Neural crest cell (in vitro differentiated cells): ENCODE measurements at regions not wholly inside any gene's neighbourhood (a gene's known extent, or its start where the extent isn't known, plus 50 kb on each side); places are given as distances from the start of the nearest gene placed in this dataset.
A peak's percentile ranks its signal among the peaks of the same experiment; 100 is the strongest.

Experiments used
- DNase-seq: peaks from one replicate; pipeline ENCODE4 v3.0.0; 2021; ENCODE audit warnings: low read depth, mixed read lengths, low spot score
- H3K27ac Mint-ChIP-seq: one replicate; pipeline ENCODE4 v1.8.0; 2021; ENCODE audit warnings: mild to moderate bottlenecking, mixed read lengths; ENCODE audit not compliant: unreplicated experiment
- H3K27me3 Mint-ChIP-seq: 2 replicates; pipeline ENCODE4 v1.8.0; 2021; ENCODE audit warnings: low read depth, mild to moderate bottlenecking, mixed read lengths
- H3K36me3 Mint-ChIP-seq: 2 replicates; pipeline ENCODE4 v1.8.0; 2021; ENCODE audit warnings: low read depth, mild to moderate bottlenecking, mixed read lengths
- H3K4me1 Mint-ChIP-seq: 2 replicates; pipeline ENCODE4 v1.8.0; 2021; ENCODE audit warnings: mixed read lengths
- H3K4me3 Mint-ChIP-seq: one replicate; pipeline ENCODE4 v1.8.0; 2021; ENCODE audit warnings: mild to moderate bottlenecking, mixed read lengths
- H3K9me3 Mint-ChIP-seq: 2 replicates; pipeline ENCODE4 v1.8.0; 2021; ENCODE audit warnings: mixed read lengths
- TF ChIP-seq, protein P1 (sequence below): fragments of 200-600 bp; sonication (generic); conservative IDR thresholded peaks from 2 replicates; pipeline ENCODE4 v1.5.0; 2021; ENCODE audit warnings: antibody characterized with exemption, mild to moderate bottlenecking

- no peaks in the 10 kb centered on the region for H3K27me3 Mint-ChIP-seq
- DNase-seq: no peak
- H3K4me1 Mint-ChIP-seq: peaks cover 35% of the 10 kb centered on the region
- no peak overlapping the region for H3K4me3 Mint-ChIP-seq
- TF ChIP-seq, protein P1, sequence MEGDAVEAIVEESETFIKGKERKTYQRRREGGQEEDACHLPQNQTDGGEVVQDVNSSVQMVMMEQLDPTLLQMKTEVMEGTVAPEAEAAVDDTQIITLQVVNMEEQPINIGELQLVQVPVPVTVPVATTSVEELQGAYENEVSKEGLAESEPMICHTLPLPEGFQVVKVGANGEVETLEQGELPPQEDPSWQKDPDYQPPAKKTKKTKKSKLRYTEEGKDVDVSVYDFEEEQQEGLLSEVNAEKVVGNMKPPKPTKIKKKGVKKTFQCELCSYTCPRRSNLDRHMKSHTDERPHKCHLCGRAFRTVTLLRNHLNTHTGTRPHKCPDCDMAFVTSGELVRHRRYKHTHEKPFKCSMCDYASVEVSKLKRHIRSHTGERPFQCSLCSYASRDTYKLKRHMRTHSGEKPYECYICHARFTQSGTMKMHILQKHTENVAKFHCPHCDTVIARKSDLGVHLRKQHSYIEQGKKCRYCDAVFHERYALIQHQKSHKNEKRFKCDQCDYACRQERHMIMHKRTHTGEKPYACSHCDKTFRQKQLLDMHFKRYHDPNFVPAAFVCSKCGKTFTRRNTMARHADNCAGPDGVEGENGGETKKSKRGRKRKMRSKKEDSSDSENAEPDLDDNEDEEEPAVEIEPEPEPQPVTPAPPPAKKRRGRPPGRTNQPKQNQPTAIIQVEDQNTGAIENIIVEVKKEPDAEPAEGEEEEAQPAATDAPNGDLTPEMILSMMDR: no peak
- no peak overlapping the region for H3K27ac Mint-ChIP-seq
- H3K36me3 Mint-ChIP-seq: peaks cover 9% of the 10 kb centered on the region
- peaks cover 9% of the 10 kb centered on the region for H3K9me3 Mint-ChIP-seq
These were observed 144.1 kb downstream of the NDUFA10 start for GRCh38 chr2:239881031-239881471.

DNA sequence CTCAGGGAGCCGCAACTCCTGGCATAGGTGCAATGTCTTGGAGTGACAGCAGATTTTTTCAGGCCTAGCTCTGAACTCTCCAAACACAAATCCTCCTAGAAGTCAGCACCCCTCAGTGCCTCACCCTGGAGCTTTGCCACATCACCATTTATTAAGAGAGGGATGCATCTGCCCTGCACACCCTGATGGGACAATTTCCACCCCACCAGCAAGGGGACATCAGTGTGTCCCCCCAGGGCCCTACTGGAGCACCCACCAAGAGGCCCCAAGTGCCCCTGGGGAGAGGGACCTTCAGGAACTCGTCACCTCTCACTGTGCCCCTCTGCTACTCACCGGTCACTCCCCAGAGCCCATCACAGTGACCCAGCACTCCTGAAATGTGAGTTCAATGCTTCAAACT lies 144.7 kb downstream of the NDUFA10 start:
- TF ChIP-seq, protein P1: no peak
- no peaks in the 10 kb centered on the region for H3K27me3 Mint-ChIP-seq

GRCh38 chr2:239879423-239880084 lies 145.6 kb downstream of the NDUFA10 start:
- peaks cover 35% of the 10 kb centered on the region for H3K4me1 Mint-ChIP-seq
- H3K4me3 Mint-ChIP-seq: no peak overlapping the region
- DNase-seq: no peak
- H3K9me3 Mint-ChIP-seq: peaks cover 3% of the 10 kb centered on the region
- peak overlapping the region; percentile 59 for H3K27ac Mint-ChIP-seq
- H3K36me3 Mint-ChIP-seq: peaks cover 4% of the 10 kb centered on the region
- H3K27me3 Mint-ChIP-seq: no peaks in the 10 kb centered on the region
- TF ChIP-seq, protein P1: no peak

More for the DNA sequence above, 144.7 kb downstream of the NDUFA10 start:
- Mint-ChIP-seq H3K4me3 (no peak overlapping the region), H3K36me3 (peaks cover 9% of the 10 kb centered on the region), H3K27ac (no peak overlapping the region), H3K4me1 (peaks cover 35% of the 10 kb centered on the region), H3K9me3 (peaks cover 9% of the 10 kb centered on the region)
- DNase-seq: no peak

- no peaks in the 10 kb centered on the region for H3K27me3 Mint-ChIP-seq
- peaks cover 40% of the 10 kb centered on the region for H3K4me1 Mint-ChIP-seq
- no peak overlapping the region for H3K27ac Mint-ChIP-seq
- peaks cover 2% of the 10 kb centered on the region for H3K9me3 Mint-ChIP-seq
- TF ChIP-seq, protein P1: no peak
- H3K4me3 Mint-ChIP-seq: no peak overlapping the region
- peaks cover 3% of the 10 kb centered on the region for H3K36me3 Mint-ChIP-seq
- DNase-seq: no peak
These were observed 146.5 kb downstream of the NDUFA10 start for GRCh38 chr2:239878686-239879085.

GRCh38 chr2:239876948-239877289 lies 148.2 kb downstream of the NDUFA10 start:
- no peaks in the 10 kb centered on the region for H3K9me3 Mint-ChIP-seq
- no peak for DNase-seq
- H3K27ac Mint-ChIP-seq: no peak overlapping the region
- H3K4me3 Mint-ChIP-seq: no peak overlapping the region
- H3K27me3 Mint-ChIP-seq: no peaks in the 10 kb centered on the region
- no peaks in the 10 kb centered on the region for H3K36me3 Mint-ChIP-seq
- TF ChIP-seq, protein P1: no peak
- peaks cover 36% of the 10 kb centered on the region for H3K4me1 Mint-ChIP-seq
